HEK293 (cell line): ENCODE measurements at regions not wholly inside any gene's neighbourhood (a gene's known extent, or its start where the extent isn't known, plus 50 kb on each side); places are given as distances from the start of the nearest gene placed in this dataset.

Source experiments
- GLIS1 ChIP-seq: fragments of 450-650 bp; formaldehyde crosslinking; IDR thresholded peaks from 2 replicates; pipeline ENCODE4 v1.5.1; 2016; ENCODE audit warnings: missing biosample characterization, missing genetic modification characterization
- ZNF76 ChIP-seq: fragments of 450-650 bp; formaldehyde crosslinking; IDR thresholded peaks from 2 replicates; pipeline ENCODE4; 2016; ENCODE audit warnings: low read depth, missing biosample characterization, missing genetic modification characterization, borderline replicate concordance
- TF ChIP-seq, protein P1 (sequence below): fragments of 450-650 bp; formaldehyde crosslinking; IDR thresholded peaks from 2 replicates; pipeline ENCODE4 v1.5.1; 2016; ENCODE audit warnings: missing biosample characterization, missing genetic modification characterization

DNA sequence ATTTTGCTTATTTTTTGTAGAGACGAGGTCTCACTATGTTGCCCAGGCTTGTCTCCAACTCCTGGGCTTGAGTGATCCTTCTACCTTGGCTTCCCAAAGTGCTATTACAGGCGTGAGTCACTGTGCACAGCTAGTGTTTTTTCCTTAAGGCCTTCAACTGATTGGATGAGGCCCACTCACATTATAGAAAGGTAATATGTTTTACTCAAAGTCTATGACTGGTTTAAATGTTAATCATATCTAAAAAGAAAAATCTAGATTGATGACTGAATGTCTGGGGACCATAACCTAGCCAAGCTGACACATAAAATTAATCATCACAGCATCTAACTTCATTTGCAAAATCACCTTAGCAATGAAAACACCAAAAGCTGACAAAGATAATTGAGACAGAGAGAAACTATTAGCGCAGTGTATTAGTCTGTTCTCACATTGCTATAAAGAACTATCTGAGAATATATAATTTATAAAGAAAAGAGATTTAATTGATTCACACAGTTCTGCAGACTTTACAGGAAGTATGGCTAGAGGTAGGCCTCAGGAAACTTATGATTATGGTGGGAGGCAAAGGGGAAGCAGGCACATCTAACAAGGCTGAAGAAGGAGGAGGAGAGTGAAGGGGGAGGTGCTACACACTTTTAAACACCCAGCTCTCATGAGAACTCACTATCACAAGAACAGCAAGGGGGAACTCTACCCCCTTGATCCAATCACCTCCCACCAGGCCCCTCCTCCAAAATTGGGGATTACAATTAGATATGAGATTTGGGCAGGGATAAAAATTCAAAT lies 66.8 kb upstream of the ARHGAP18 start:
- TF ChIP-seq GLIS1 (tag by site-specific recombination), result no peak
- no peak for TF ChIP-seq ZNF76 (tag by site-specific recombination)
- TF ChIP-seq, protein P1, sequence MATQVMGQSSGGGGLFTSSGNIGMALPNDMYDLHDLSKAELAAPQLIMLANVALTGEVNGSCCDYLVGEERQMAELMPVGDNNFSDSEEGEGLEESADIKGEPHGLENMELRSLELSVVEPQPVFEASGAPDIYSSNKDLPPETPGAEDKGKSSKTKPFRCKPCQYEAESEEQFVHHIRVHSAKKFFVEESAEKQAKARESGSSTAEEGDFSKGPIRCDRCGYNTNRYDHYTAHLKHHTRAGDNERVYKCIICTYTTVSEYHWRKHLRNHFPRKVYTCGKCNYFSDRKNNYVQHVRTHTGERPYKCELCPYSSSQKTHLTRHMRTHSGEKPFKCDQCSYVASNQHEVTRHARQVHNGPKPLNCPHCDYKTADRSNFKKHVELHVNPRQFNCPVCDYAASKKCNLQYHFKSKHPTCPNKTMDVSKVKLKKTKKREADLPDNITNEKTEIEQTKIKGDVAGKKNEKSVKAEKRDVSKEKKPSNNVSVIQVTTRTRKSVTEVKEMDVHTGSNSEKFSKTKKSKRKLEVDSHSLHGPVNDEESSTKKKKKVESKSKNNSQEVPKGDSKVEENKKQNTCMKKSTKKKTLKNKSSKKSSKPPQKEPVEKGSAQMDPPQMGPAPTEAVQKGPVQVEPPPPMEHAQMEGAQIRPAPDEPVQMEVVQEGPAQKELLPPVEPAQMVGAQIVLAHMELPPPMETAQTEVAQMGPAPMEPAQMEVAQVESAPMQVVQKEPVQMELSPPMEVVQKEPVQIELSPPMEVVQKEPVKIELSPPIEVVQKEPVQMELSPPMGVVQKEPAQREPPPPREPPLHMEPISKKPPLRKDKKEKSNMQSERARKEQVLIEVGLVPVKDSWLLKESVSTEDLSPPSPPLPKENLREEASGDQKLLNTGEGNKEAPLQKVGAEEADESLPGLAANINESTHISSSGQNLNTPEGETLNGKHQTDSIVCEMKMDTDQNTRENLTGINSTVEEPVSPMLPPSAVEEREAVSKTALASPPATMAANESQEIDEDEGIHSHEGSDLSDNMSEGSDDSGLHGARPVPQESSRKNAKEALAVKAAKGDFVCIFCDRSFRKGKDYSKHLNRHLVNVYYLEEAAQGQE (tag by site-specific recombination), result no peak
